SK-N-MC (cell line): ENCODE measurements at regions not wholly inside any gene's neighbourhood (a gene's known extent, or its start where the extent isn't known, plus 50 kb on each side); places are given as distances from the start of the nearest gene placed in this dataset.

Experiments
- EZH2 ChIP-seq: fragments of 200-600 bp; sonication (generic); IDR thresholded peaks from one replicate; pipeline ENCODE4 v1.6.1; 2017; ENCODE audit warnings: antibody characterized with exemption
- POLR2AphosphoS5 ChIP-seq: IDR thresholded peaks from 2 replicates; pipeline ENCODE4 v1.6.1; 2012; ENCODE audit warnings: mild to moderate bottlenecking, low read depth, low read length, borderline replicate concordance

GRCh38 chr13:22495819-22496218 lies 685.0 kb upstream of the SGCG start:
- TF ChIP-seq POLR2AphosphoS5, result no peak
- no peak for TF ChIP-seq EZH2
